ENCODE measurements at regions not wholly inside any gene's neighbourhood (a gene's known extent, or its start where the extent isn't known, plus 50 kb on each side); places are given as distances from the start of the nearest gene placed in this dataset.
"Not testable (repeated sequence)": the region's sequence is repeated elsewhere in the genome, so short reads cannot be mapped to it uniquely, and the experiment has no call there.

- no peak for DNase-seq
These were observed 299.1 kb upstream of the MCTP2 start for GRCh38 chr15:93932164-93932776.

- DNase-seq, result no peak
These were observed 301.8 kb upstream of the MCTP2 start for GRCh38 chr15:93929375-93930094.

- DNase-seq, result no peak
These were observed 311.2 kb upstream of the MCTP2 start for GRCh38 chr15:93920204-93920603.

- not testable (repeated sequence) for DNase-seq
These were observed 312.6 kb upstream of the MCTP2 start for GRCh38 chr15:93918801-93919200.

- no peak for DNase-seq
These were observed 314.2 kb upstream of the MCTP2 start for GRCh38 chr15:93917181-93917580.

- DNase-seq, result no peak
These were observed 317.5 kb upstream of the MCTP2 start for GRCh38 chr15:93913871-93914270.

- DNase-seq, result no peak
These were observed 318.1 kb upstream of the MCTP2 start for GRCh38 chr15:93913310-93913709.

- no peak for DNase-seq
These were observed 330.6 kb upstream of the MCTP2 start for GRCh38 chr15:93900476-93901400.

- DNase-seq, result no peak
These were observed 331.5 kb upstream of the MCTP2 start for GRCh38 chr15:93899817-93900216.

- no peak for DNase-seq
These were observed 334.0 kb upstream of the MCTP2 start for GRCh38 chr15:93897377-93897776.

GRCh38 chr15:93895976-93896770 is 335.2 kb upstream of the MCTP2 start:
- DNase-seq, result no peak

GRCh38 chr15:93894438-93895036 is 336.8 kb upstream of the MCTP2 start:
- DNase-seq, result no peak

- DNase-seq, result no peak
These were observed 344.2 kb upstream of the MCTP2 start for GRCh38 chr15:93887151-93887550.

GRCh38 chr15:93882779-93883178 is 348.6 kb upstream of the MCTP2 start:
- DNase-seq, result no peak

- DNase-seq, result no peak
These were observed 349.2 kb upstream of the MCTP2 start for GRCh38 chr15:93882141-93882540.

- no peak for DNase-seq
These were observed 350.1 kb upstream of the MCTP2 start for GRCh38 chr15:93881310-93881709.

GRCh38 chr15:93880358-93880757 is 351.0 kb upstream of the MCTP2 start:
- DNase-seq, result no peak

- no peak for DNase-seq
These were observed 360.8 kb upstream of the MCTP2 start for GRCh38 chr15:93870583-93870982.

GRCh38 chr15:93866948-93867347 is 364.4 kb upstream of the MCTP2 start:
- DNase-seq, result no peak

GRCh38 chr15:93866476-93866875 is 364.9 kb upstream of the MCTP2 start:
- DNase-seq, result no peak

- peak; percentile 40 for DNase-seq
These were observed 365.8 kb upstream of the MCTP2 start for GRCh38 chr15:93865586-93865985.

- no peak for DNase-seq
These were observed 368.6 kb upstream of the MCTP2 start for GRCh38 chr15:93862791-93863190.

All from NCI-H2227 treated with DMSO at 0.1 percent for 48 hours (cell line).